RWPE2 (cell line): ENCODE measurements at regions not wholly inside any gene's neighbourhood (a gene's known extent, or its start where the extent isn't known, plus 50 kb on each side); places are given as distances from the start of the nearest gene placed in this dataset.

Experiments used
- ATAC-seq: fragments of 200-7000 bp; cut with Tn5 transposase; 3 replicates; pipeline ENCODE4 v1.9.1; 2021; ENCODE audit warnings: low read depth
- DNase-seq: peaks from one replicate; pipeline ENCODE4 v3.0.0-alpha.2; 2020; ENCODE audit warnings: low spot score
- H3K27ac ChIP-seq: fragments of 450-650 bp; 2 replicates; pipeline ENCODE4 v1.5.1; 2017; ENCODE audit warnings: mild to moderate bottlenecking; ENCODE audit not compliant: poor library complexity, severe bottlenecking
- H3K27me3 ChIP-seq: fragments of 250-450 bp; sonication (Bioruptor Pico); 2 replicates; pipeline ENCODE4 v1.5.1; 2021; ENCODE audit warnings: mild to moderate bottlenecking, moderate library complexity; ENCODE audit not compliant: insufficient read depth, poor library complexity, severe bottlenecking
- H3K36me3 ChIP-seq: fragments of 250-450 bp; sonication (Bioruptor Pico); 2 replicates; pipeline ENCODE4 v1.5.1; 2020; ENCODE audit warnings: low read depth, mild to moderate bottlenecking, moderate library complexity
- H3K4me1 ChIP-seq: fragments of 250-450 bp; sonication (Bioruptor Pico); 2 replicates; pipeline ENCODE4 v1.5.1; 2021; ENCODE audit warnings: mild to moderate bottlenecking, moderate library complexity; ENCODE audit not compliant: insufficient read depth, poor library complexity, severe bottlenecking
- H3K4me3 ChIP-seq: fragments of 250-450 bp; sonication (Bioruptor Pico); 2 replicates; pipeline ENCODE4 v1.5.1; 2021; ENCODE audit warnings: mild to moderate bottlenecking, moderate library complexity; ENCODE audit not compliant: severe bottlenecking
- H3K9me3 ChIP-seq: fragments of 250-450 bp; sonication (Bioruptor Pico); 2 replicates; pipeline ENCODE4 v1.5.1; 2021; ENCODE audit warnings: mild to moderate bottlenecking, moderate library complexity; ENCODE audit not compliant: severe bottlenecking
- TF ChIP-seq, protein P1 (sequence below): fragments of 450-650 bp; IDR thresholded peaks from one replicate; pipeline ENCODE4 v1.5.1; 2017; ENCODE audit warnings: mild to moderate bottlenecking, moderate library complexity; ENCODE audit not compliant: poor library complexity, severe bottlenecking

- no peaks in the 10 kb centered on the region; the same call in 1 of the 2 replicates for H3K36me3 ChIP-seq
- DNase-seq = no peak
- peaks cover 10% of the 10 kb centered on the region for H3K4me1 ChIP-seq
Observed at GRCh38 chr12:88251798-88252197, 109.7 kb downstream of the TMTC3 start.

GRCh38 chr12:88253371-88253978, 111.4 kb downstream of the TMTC3 start:
- no peak overlapping the region for H3K4me3 ChIP-seq
- H3K27me3 ChIP-seq = no peaks in the 10 kb centered on the region
- no peaks in the 10 kb centered on the region for H3K9me3 ChIP-seq
- no peaks in the 10 kb centered on the region for H3K4me1 ChIP-seq
- ATAC-seq (no peak), DNase-seq (no peak)
- TF ChIP-seq, protein P1, sequence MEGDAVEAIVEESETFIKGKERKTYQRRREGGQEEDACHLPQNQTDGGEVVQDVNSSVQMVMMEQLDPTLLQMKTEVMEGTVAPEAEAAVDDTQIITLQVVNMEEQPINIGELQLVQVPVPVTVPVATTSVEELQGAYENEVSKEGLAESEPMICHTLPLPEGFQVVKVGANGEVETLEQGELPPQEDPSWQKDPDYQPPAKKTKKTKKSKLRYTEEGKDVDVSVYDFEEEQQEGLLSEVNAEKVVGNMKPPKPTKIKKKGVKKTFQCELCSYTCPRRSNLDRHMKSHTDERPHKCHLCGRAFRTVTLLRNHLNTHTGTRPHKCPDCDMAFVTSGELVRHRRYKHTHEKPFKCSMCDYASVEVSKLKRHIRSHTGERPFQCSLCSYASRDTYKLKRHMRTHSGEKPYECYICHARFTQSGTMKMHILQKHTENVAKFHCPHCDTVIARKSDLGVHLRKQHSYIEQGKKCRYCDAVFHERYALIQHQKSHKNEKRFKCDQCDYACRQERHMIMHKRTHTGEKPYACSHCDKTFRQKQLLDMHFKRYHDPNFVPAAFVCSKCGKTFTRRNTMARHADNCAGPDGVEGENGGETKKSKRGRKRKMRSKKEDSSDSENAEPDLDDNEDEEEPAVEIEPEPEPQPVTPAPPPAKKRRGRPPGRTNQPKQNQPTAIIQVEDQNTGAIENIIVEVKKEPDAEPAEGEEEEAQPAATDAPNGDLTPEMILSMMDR = no peak
- H3K36me3 ChIP-seq = no peaks in the 10 kb centered on the region; the same call in 1 of the 2 replicates
- no peak overlapping the region for H3K27ac ChIP-seq

More at GRCh38 chr12:88251798-88252197, 109.7 kb downstream of the TMTC3 start:
- H3K4me3 ChIP-seq = no peak overlapping the region
- TF ChIP-seq, protein P1 = no peak
- ATAC-seq = no peak
- no peak overlapping the region for H3K27ac ChIP-seq
- H3K27me3 ChIP-seq = no peaks in the 10 kb centered on the region
- H3K9me3 ChIP-seq = no peaks in the 10 kb centered on the region

GRCh38 chr12:88255224-88255623, 113.1 kb downstream of the TMTC3 start:
- H3K27me3 ChIP-seq = no peaks in the 10 kb centered on the region
- TF ChIP-seq, protein P1 = no peak
- ATAC-seq (no peak), DNase-seq (no peak)
- no peaks in the 10 kb centered on the region for H3K4me1 ChIP-seq
- no peaks in the 10 kb centered on the region for H3K9me3 ChIP-seq
- H3K36me3 ChIP-seq = no peaks in the 10 kb centered on the region; the same call in 1 of the 2 replicates
- no peak overlapping the region for H3K27ac ChIP-seq
- no peak overlapping the region for H3K4me3 ChIP-seq

DNA sequence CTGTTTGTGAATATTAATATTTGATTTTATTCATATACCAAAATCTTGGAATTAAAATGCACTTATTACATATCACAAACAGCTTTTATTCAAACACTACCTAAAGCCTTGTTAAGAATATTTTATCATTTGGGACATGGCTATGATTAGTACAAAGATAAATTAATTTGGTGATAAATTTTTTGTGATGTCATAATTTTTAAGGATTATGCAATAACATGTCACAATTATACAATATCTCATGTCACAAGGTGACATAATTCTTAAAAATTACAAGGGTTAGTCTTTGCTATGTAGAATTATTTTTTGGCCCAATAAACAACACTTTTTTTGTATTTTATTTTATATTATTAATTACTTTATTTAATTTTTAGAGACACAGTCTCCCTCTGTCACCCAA, 113.7 kb downstream of the TMTC3 start:
- H3K9me3 ChIP-seq = no peaks in the 10 kb centered on the region
- H3K36me3 ChIP-seq = no peaks in the 10 kb centered on the region; the same call in 1 of the 2 replicates
- no peaks in the 10 kb centered on the region for H3K4me1 ChIP-seq
- TF ChIP-seq, protein P1 = no peak
- no peak overlapping the region for H3K27ac ChIP-seq
- DNase-seq (no peak), ATAC-seq (no peak)
- H3K4me3 ChIP-seq = no peak overlapping the region
- H3K27me3 ChIP-seq = no peaks in the 10 kb centered on the region

DNA sequence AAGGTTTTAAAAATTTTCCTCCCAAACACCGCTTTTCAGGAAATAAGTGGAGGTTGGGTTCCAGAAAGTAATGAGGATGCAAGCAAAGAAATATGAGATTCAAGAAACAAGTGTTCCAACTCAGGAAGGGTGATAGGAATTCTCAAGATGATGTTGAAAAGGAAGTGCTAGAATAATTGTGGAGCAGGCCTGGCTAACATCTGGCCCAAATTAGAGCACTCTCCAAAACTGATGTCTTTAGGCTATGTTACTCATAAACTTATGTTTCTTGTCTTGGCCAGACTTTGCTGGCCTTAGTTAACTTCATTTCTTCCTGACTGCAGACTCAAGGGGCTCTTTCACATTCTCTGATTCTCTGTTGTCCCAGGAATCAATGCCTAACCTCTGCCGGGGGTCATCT, 116.3 kb downstream of the TMTC3 start:
- no peaks in the 10 kb centered on the region; the same call in 1 of the 2 replicates for H3K36me3 ChIP-seq
- H3K27ac ChIP-seq = no peak overlapping the region
- no peaks in the 10 kb centered on the region for H3K4me1 ChIP-seq
- DNase-seq (no peak), ATAC-seq (no peak)
- H3K9me3 ChIP-seq = no peaks in the 10 kb centered on the region
- no peak overlapping the region for H3K4me3 ChIP-seq
- H3K27me3 ChIP-seq = no peaks in the 10 kb centered on the region
- TF ChIP-seq, protein P1 = no peak
